ENCODE measurements at regions not wholly inside any gene's neighbourhood (a gene's known extent, or its start where the extent isn't known, plus 50 kb on each side); places are given as distances from the start of the nearest gene placed in this dataset.

DNA sequence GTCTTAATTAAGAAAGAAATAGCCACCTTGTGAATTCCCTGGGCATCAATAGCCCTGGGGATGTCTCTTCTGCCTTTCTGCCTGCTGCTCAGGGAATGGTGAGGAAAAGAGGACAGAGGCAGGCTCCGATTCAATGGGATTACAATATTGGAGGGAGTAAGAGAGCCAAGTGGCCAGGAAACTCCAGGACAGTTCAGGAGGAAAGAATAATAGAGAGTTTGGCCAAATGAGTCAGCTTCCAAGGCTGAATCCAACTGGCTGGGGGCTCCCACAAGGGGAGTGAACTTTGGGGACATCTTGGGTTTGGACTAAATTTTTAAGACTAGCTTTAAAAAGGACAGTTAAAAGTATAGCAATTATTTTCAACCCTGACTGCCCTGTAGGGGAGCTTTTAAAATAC, 235.8 kb upstream of the ASIC2 start:
- TF ChIP-seq, protein P1, sequence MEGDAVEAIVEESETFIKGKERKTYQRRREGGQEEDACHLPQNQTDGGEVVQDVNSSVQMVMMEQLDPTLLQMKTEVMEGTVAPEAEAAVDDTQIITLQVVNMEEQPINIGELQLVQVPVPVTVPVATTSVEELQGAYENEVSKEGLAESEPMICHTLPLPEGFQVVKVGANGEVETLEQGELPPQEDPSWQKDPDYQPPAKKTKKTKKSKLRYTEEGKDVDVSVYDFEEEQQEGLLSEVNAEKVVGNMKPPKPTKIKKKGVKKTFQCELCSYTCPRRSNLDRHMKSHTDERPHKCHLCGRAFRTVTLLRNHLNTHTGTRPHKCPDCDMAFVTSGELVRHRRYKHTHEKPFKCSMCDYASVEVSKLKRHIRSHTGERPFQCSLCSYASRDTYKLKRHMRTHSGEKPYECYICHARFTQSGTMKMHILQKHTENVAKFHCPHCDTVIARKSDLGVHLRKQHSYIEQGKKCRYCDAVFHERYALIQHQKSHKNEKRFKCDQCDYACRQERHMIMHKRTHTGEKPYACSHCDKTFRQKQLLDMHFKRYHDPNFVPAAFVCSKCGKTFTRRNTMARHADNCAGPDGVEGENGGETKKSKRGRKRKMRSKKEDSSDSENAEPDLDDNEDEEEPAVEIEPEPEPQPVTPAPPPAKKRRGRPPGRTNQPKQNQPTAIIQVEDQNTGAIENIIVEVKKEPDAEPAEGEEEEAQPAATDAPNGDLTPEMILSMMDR (IDR thresholded peaks at IDR 0.05): no peak
- no peak for TF ChIP-seq POLR2A (IDR thresholded peaks at IDR 0.05)
